ENCODE measurements at regions not wholly inside any gene's neighbourhood (a gene's known extent, or its start where the extent isn't known, plus 50 kb on each side); places are given as distances from the start of the nearest gene placed in this dataset.

DNA sequence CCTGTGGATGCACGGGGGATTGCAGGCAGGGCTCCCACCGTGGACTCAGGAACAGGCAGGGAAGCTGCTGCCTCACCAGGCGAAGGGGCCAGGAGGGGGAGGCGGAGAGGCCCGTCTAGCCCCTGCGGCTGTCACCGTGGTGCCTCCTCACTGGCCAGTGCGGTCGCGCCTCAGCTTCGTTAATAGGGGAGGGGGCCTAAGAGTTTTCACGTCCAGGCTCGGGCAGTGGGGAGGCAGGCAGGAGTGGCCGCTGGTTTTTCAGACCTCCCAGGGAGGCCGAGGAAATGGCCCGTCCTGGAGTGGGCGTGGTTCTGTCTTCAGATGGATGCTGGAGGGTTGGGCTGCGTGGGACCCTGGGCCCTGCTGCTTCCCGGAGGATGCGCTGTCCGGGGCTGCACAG lies 91.1 kb upstream of the B3GAT1 start:
- TF ChIP-seq, protein P1, sequence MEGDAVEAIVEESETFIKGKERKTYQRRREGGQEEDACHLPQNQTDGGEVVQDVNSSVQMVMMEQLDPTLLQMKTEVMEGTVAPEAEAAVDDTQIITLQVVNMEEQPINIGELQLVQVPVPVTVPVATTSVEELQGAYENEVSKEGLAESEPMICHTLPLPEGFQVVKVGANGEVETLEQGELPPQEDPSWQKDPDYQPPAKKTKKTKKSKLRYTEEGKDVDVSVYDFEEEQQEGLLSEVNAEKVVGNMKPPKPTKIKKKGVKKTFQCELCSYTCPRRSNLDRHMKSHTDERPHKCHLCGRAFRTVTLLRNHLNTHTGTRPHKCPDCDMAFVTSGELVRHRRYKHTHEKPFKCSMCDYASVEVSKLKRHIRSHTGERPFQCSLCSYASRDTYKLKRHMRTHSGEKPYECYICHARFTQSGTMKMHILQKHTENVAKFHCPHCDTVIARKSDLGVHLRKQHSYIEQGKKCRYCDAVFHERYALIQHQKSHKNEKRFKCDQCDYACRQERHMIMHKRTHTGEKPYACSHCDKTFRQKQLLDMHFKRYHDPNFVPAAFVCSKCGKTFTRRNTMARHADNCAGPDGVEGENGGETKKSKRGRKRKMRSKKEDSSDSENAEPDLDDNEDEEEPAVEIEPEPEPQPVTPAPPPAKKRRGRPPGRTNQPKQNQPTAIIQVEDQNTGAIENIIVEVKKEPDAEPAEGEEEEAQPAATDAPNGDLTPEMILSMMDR (IDR thresholded peaks at IDR 0.05), result no peak
- no peak for TF ChIP-seq POLR2A (IDR thresholded peaks at IDR 0.05)

Data from lower leg skin (tissue), 3 donors.